SK-N-SH treated with all-trans-retinoic acid at 6 μM for 48 hours (cell line): ENCODE measurements at regions not wholly inside any gene's neighbourhood (a gene's known extent, or its start where the extent isn't known, plus 50 kb on each side); places are given as distances from the start of the nearest gene placed in this dataset.

Experiments used
- ATAC-seq: fragments of 200-7000 bp; cut with Tn5 transposase; 3 replicates; pipeline ENCODE4 v1.9.1; 2020; ENCODE audit warnings: mild to moderate bottlenecking, moderate library complexity
- ARNTL ChIP-seq: fragments of 450-650 bp; formaldehyde crosslinking; IDR thresholded peaks from 2 replicates; pipeline ENCODE4 v1.5.0; 2020; ENCODE audit warnings: low read depth, mild to moderate bottlenecking, moderate library complexity, borderline replicate concordance
- BACH2 ChIP-seq: fragments of 250-450 bp; sonication (Bioruptor Pico); IDR thresholded peaks from 2 replicates; pipeline ENCODE4 v1.9.0; 2021; ENCODE audit warnings: mild to moderate bottlenecking, borderline replicate concordance
- CSDC2 ChIP-seq: fragments of 250-450 bp; sonication (Bioruptor Pico); IDR thresholded peaks from 2 replicates; pipeline ENCODE4 v1.5.0; 2020; ENCODE audit warnings: mild to moderate bottlenecking, moderate library complexity
- ESRRG ChIP-seq: fragments of 250-450 bp; sonication (Bioruptor Pico); IDR thresholded peaks from 2 replicates; pipeline ENCODE4 v1.6.1; 2021; ENCODE audit warnings: mild to moderate bottlenecking
- GLIS3 ChIP-seq: fragments of 250-450 bp; sonication (Bioruptor Pico); IDR thresholded peaks from 2 replicates; pipeline ENCODE4 v1.5.0; 2020; ENCODE audit warnings: mild to moderate bottlenecking, moderate library complexity
- ISL1 ChIP-seq: fragments of 250-450 bp; sonication (Bioruptor Pico); IDR thresholded peaks from 2 replicates; pipeline ENCODE4 v2.1.2; 2022; ENCODE audit warnings: mild to moderate bottlenecking, moderate library complexity
- OSR1 ChIP-seq: fragments of 250-450 bp; sonication (Bioruptor Pico); IDR thresholded peaks from 2 replicates; pipeline ENCODE4 v1.8.0; 2022; ENCODE audit warnings: moderate library complexity, mild to moderate bottlenecking, inconsistent platforms
- PATZ1 ChIP-seq: fragments of 250-450 bp; sonication (Bioruptor Pico); IDR thresholded peaks from 2 replicates; pipeline ENCODE4 v1.8.0; 2020; ENCODE audit warnings: mild to moderate bottlenecking, moderate library complexity, borderline replicate concordance
- RARB ChIP-seq: fragments of 250-450 bp; sonication (Bioruptor Pico); IDR thresholded peaks from 2 replicates; pipeline ENCODE4 v1.8.0; 2021; ENCODE audit warnings: mild to moderate bottlenecking, moderate library complexity
- SNAI2 ChIP-seq: fragments of 250-450 bp; sonication (Bioruptor Pico); IDR thresholded peaks from 2 replicates; pipeline ENCODE4 v1.5.0; 2020; ENCODE audit warnings: mild to moderate bottlenecking, moderate library complexity
- TCF4 ChIP-seq: fragments of 250-450 bp; sonication (Bioruptor Pico); IDR thresholded peaks from 2 replicates; pipeline ENCODE4 v1.8.0; 2021; ENCODE audit warnings: mild to moderate bottlenecking, moderate library complexity, borderline replicate concordance
- TOX ChIP-seq: fragments of 250-450 bp; sonication (Bioruptor Pico); IDR thresholded peaks from 2 replicates; pipeline ENCODE4 v1.8.0; 2021; ENCODE audit warnings: mild to moderate bottlenecking, moderate library complexity, borderline replicate concordance
- TSHZ2 ChIP-seq: fragments of 250-450 bp; sonication (Bioruptor Pico); IDR thresholded peaks from 2 replicates; pipeline ENCODE4 v1.5.0; 2020; ENCODE audit warnings: mild to moderate bottlenecking, moderate library complexity
- ZC3H10 ChIP-seq: fragments of 250-450 bp; sonication (Bioruptor Pico); IDR thresholded peaks from 2 replicates; pipeline ENCODE4 v1.5.1; 2021; ENCODE audit warnings: mild to moderate bottlenecking, moderate library complexity
- ZFP3 ChIP-seq: fragments of 250-450 bp; sonication (Bioruptor Pico); IDR thresholded peaks from 2 replicates; pipeline ENCODE4 v1.5.0; 2020; ENCODE audit warnings: mild to moderate bottlenecking, moderate library complexity
- ZFP30 ChIP-seq: fragments of 450-650 bp; formaldehyde crosslinking; IDR thresholded peaks from 2 replicates; pipeline ENCODE4 v1.5.0; 2022; ENCODE audit warnings: mild to moderate bottlenecking, moderate library complexity
- ZNF565 ChIP-seq: fragments of 450-650 bp; formaldehyde crosslinking; conservative IDR thresholded peaks from 2 replicates; pipeline ENCODE4 v1.5.0; 2020; ENCODE audit warnings: low read depth, mild to moderate bottlenecking, moderate library complexity
- ZNF8 ChIP-seq: fragments of 450-650 bp; formaldehyde crosslinking; IDR thresholded peaks from 2 replicates; pipeline ENCODE4 v1.5.0; 2020; ENCODE audit warnings: mild to moderate bottlenecking, moderate library complexity
- TF ChIP-seq, protein P1 (sequence below): fragments of 250-450 bp; sonication (Bioruptor Pico); IDR thresholded peaks from 2 replicates; pipeline ENCODE4 v1.5.1; 2020; ENCODE audit warnings: low read depth, mild to moderate bottlenecking, moderate library complexity
- TF ChIP-seq, protein P2 (sequence below): fragments of 250-450 bp; sonication (Bioruptor Pico); IDR thresholded peaks from 2 replicates; pipeline ENCODE4 v1.8.0; 2021; ENCODE audit warnings: low read depth, mild to moderate bottlenecking, moderate library complexity, borderline replicate concordance

DNA sequence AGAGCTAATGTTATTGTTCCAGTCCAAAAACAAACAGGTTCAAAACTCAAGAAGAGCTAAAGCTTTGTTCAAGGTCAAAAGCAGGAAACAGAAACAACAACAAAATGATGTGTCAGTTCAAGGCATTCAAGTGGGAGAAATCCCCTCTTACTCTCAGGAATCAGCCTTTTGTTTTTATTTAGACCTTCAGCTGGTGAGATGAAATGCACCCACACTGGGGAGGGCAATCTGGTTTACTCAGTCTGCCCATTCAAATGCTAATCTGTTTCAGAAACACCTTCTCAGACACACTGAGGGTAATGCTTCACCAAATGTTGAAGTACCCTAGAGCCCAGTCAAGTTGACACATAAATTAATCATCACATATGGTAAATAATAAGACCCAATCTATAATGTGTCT lies 150.6 kb downstream of the TMX3 start (continued):
- no peak for TF ChIP-seq TSHZ2 (CRISPR knock-in tag)
- TF ChIP-seq, all 23 proteins: peak for 0

DNA sequence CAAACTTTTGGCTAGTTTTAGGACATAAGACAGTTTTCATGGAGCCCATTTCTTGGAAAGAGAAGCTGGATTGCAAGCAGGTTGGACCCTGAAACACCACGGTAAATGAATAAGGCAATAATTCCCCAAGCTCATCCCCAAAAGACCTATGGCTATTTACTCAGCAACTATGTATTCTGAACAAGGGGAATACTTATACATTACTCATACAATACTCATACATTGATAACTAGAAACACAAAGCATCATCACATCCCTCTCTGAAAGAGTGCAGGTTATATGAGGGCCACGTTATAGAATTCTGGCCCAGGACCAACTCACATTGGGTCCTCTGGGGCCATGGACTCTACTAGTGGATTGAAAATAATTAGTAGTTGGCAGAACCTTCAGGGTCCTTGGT lies 154.8 kb downstream of the TMX3 start:
- ATAC-seq = no peak
- no peak for TF ChIP-seq ZC3H10
- no peak for TF ChIP-seq ARNTL (CRISPR knock-in tag)
- TF ChIP-seq RARB (CRISPR knock-in tag) = no peak
- TF ChIP-seq GLIS3 = no peak
- TF ChIP-seq ISL1 = no peak
- TF ChIP-seq, protein P1, sequence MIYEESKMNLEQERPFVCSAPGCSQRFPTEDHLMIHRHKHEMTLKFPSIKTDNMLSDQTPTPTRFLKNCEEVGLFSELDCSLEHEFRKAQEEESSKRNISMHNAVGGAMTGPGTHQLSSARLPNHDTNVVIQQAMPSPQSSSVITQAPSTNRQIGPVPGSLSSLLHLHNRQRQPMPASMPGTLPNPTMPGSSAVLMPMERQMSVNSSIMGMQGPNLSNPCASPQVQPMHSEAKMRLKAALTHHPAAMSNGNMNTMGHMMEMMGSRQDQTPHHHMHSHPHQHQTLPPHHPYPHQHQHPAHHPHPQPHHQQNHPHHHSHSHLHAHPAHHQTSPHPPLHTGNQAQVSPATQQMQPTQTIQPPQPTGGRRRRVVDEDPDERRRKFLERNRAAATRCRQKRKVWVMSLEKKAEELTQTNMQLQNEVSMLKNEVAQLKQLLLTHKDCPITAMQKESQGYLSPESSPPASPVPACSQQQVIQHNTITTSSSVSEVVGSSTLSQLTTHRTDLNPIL = no peak
- TF ChIP-seq, protein P2, sequence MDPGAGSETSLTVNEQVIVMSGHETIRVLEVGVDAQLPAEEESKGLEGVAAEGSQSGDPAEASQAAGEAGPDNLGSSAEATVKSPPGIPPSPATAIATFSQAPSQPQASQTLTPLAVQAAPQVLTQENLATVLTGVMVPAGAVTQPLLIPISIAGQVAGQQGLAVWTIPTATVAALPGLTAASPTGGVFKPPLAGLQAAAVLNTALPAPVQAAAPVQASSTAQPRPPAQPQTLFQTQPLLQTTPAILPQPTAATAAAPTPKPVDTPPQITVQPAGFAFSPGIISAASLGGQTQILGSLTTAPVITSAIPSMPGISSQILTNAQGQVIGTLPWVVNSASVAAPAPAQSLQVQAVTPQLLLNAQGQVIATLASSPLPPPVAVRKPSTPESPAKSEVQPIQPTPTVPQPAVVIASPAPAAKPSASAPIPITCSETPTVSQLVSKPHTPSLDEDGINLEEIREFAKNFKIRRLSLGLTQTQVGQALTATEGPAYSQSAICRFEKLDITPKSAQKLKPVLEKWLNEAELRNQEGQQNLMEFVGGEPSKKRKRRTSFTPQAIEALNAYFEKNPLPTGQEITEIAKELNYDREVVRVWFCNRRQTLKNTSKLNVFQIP (CRISPR knock-in tag) = no peak
- TF ChIP-seq PATZ1 (CRISPR knock-in tag) = no peak
- no peak for TF ChIP-seq CSDC2 (CRISPR knock-in tag)
- TF ChIP-seq BACH2 = no peak
- TF ChIP-seq ZFP3 (CRISPR knock-in tag) = no peak
- TF ChIP-seq ESRRG = no peak
- no peak for TF ChIP-seq ZFP30 (CRISPR knock-in tag)
- TF ChIP-seq TCF4 (CRISPR knock-in tag) = no peak
- TF ChIP-seq ZNF565 (CRISPR knock-in tag) = no peak

GRCh38 chr18:68557183-68557582 lies 157.7 kb downstream of the TMX3 start:
- TF ChIP-seq OSR1 (CRISPR knock-in tag) = no peak
- TF ChIP-seq, protein P1 = no peak
- TF ChIP-seq ARNTL (CRISPR knock-in tag) = no peak
- no peak for ATAC-seq

- no peak for ATAC-seq
- TF ChIP-seq TSHZ2 (CRISPR knock-in tag) = no peak
- TF ChIP-seq BACH2 = no peak
- TF ChIP-seq OSR1 (CRISPR knock-in tag) = no peak
- TF ChIP-seq, protein P2 (CRISPR knock-in tag) = no peak
- no peak for TF ChIP-seq SNAI2
- no peak for TF ChIP-seq ZC3H10
- TF ChIP-seq ARNTL (CRISPR knock-in tag) = no peak
- no peak for TF ChIP-seq ZNF8 (CRISPR knock-in tag)
- TF ChIP-seq TOX (CRISPR knock-in tag) = no peak
- TF ChIP-seq, protein P1 = no peak
Observed at GRCh38 chr18:68555879-68556301, 159.0 kb downstream of the TMX3 start.
